Trophoblast cell (in vitro differentiated cells and primary cell): ENCODE measurements at regions not wholly inside any gene's neighbourhood (a gene's known extent, or its start where the extent isn't known, plus 50 kb on each side); places are given as distances from the start of the nearest gene placed in this dataset.
A peak's percentile ranks its signal among the peaks of the same experiment; 100 is the strongest.

Experiments used
- DNase-seq, 2 donors: peaks; one replicate each; pipeline ENCODE4 v3.0.0-alpha.2; 2016
- H2AFZ ChIP-seq: 2 replicates; pipeline ENCODE4 v1.6.1; 2013; ENCODE audit warnings: low read length, moderate library complexity, mild to moderate bottlenecking; ENCODE audit not compliant: insufficient read depth, poor library complexity
- H2AK5ac ChIP-seq: 2 replicates; pipeline ENCODE4 v1.6.1; 2013; ENCODE audit warnings: mild to moderate bottlenecking, low read length
- H2BK120ac ChIP-seq: 2 replicates; pipeline ENCODE4 v1.6.1; 2013; ENCODE audit warnings: low read length, mild to moderate bottlenecking, moderate library complexity; ENCODE audit not compliant: insufficient read depth, poor library complexity
- H2BK12ac ChIP-seq: 2 replicates; pipeline ENCODE4 v1.6.1; 2013; ENCODE audit warnings: mild to moderate bottlenecking, low read length, moderate library complexity
- H2BK5ac ChIP-seq: 2 replicates; pipeline ENCODE4 v1.6.1; 2013; ENCODE audit warnings: low read length, low read depth, moderate library complexity, mild to moderate bottlenecking; ENCODE audit not compliant: poor library complexity
- H3K14ac ChIP-seq: 2 replicates; pipeline ENCODE4 v1.6.1; 2013; ENCODE audit warnings: mild to moderate bottlenecking, low read length
- H3K18ac ChIP-seq: 2 replicates; pipeline ENCODE4 v1.6.1; 2013; ENCODE audit warnings: mild to moderate bottlenecking, low read length
- H3K23ac ChIP-seq: 2 replicates; pipeline ENCODE4 v1.6.1; 2013; ENCODE audit warnings: low read length
- H3K27ac ChIP-seq: 2 replicates; pipeline ENCODE4 v1.5.1; 2013; ENCODE audit warnings: low read depth, mild to moderate bottlenecking, inconsistent platforms, low read length, moderate library complexity
- H3K27me3 ChIP-seq: 2 replicates; pipeline ENCODE4 v1.6.1; 2013; ENCODE audit warnings: inconsistent platforms, mild to moderate bottlenecking, low read length, moderate library complexity; ENCODE audit not compliant: insufficient read depth
- H3K36me3 ChIP-seq, 2 experiments: 1 replicate in 1 of 2; 2 replicates in 1 of 2; pipeline ENCODE4 v1.6.1; 2013; ENCODE audit warnings: low read length in 2 of 2, mild to moderate bottlenecking in 2 of 2, moderate library complexity in 1 of 2; ENCODE audit not compliant: insufficient read depth in 2 of 2, control insufficient read depth in 1 of 2
- H3K4ac ChIP-seq: 2 replicates; pipeline ENCODE4 v1.6.1; 2013; ENCODE audit warnings: low read depth, mild to moderate bottlenecking, low read length, moderate library complexity
- H3K4me1 ChIP-seq, 2 experiments: 1 replicate in 1 of 2; 2 replicates in 1 of 2; pipeline ENCODE4 v1.6.1; 2013; ENCODE audit warnings: low read length in 2 of 2, mild to moderate bottlenecking in 2 of 2, moderate library complexity in 1 of 2; ENCODE audit not compliant: insufficient read depth in 2 of 2, control insufficient read depth in 1 of 2
- H3K4me2 ChIP-seq: 2 replicates; pipeline ENCODE4 v1.6.1; 2013; ENCODE audit warnings: inconsistent platforms, mild to moderate bottlenecking, low read length, moderate library complexity
- H3K4me3 ChIP-seq: 2 replicates; pipeline ENCODE4 v1.5.1; 2013; ENCODE audit warnings: mild to moderate bottlenecking, low read depth, low read length, inconsistent platforms
- H3K79me1 ChIP-seq: one replicate; pipeline ENCODE4 v1.6.1; 2013; ENCODE audit warnings: low read length
- H3K79me2 ChIP-seq: 2 replicates; pipeline ENCODE4 v1.6.1; 2013; ENCODE audit warnings: low read length, mild to moderate bottlenecking; ENCODE audit not compliant: control insufficient read depth, insufficient read depth, poor library complexity
- H3K9ac ChIP-seq: 2 replicates; pipeline ENCODE4 v1.6.1; 2013; ENCODE audit warnings: mild to moderate bottlenecking, low read length
- H3K9me3 ChIP-seq: 2 replicates; pipeline ENCODE4 v1.6.1; 2013; ENCODE audit warnings: low read depth, mild to moderate bottlenecking, control low read depth, inconsistent platforms, low read length; ENCODE audit not compliant: insufficient read depth
- H4K12ac ChIP-seq: 2 replicates; pipeline ENCODE4 v1.6.1; 2013; ENCODE audit warnings: low read depth, mild to moderate bottlenecking, low read length, moderate library complexity
- H4K8ac ChIP-seq: 2 replicates; pipeline ENCODE4 v1.6.1; 2013; ENCODE audit warnings: low read depth, mild to moderate bottlenecking, low read length, moderate library complexity
- H4K91ac ChIP-seq: one replicate; pipeline ENCODE4 v1.6.1; 2013; ENCODE audit warnings: low read depth, mild to moderate bottlenecking, low read length, moderate library complexity
- WGBS: extraction: QIAGEN DNeasy Blood & Tissue Kit; methylation state at CpG from one replicate; pipeline ENCODE4 v1.1.7; 2013; ENCODE audit warnings: missing lambda C conversion rate; ENCODE audit not compliant: insufficient read length, insufficient coverage; ENCODE audit errors: extremely low coverage; 5-methylcytosine and 5-hydroxymethylcytosine counted together

DNA sequence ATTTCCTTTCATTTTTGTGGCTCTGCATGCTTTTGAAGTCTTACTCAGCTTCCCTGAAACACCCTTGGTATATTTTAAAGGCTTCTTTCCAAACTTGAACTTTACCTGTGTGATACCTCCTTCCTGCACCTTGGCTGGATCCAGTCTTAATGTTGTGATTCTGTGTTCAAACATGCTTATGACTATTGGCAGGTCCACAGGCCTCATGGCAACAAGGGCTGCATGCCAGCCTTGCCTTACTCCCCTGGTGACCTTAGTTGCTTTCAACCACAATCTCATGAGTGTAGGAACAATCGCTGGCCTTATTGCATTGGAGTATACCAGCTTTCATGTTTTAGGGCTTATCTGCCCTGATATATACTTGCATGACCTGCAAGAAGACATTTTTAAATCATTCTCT, 238.7 kb downstream of the KIF20B start:
- no peaks in the 10 kb centered on the region for H3K27me3 ChIP-seq
- H4K12ac ChIP-seq: no peak overlapping the region
- H4K91ac ChIP-seq: no peak overlapping the region
- H2BK5ac ChIP-seq: no peak overlapping the region
- no peak overlapping the region for H3K9ac ChIP-seq
- no peaks in the 10 kb centered on the region for H3K79me2 ChIP-seq
- no peak overlapping the region for H3K18ac ChIP-seq
- H3K4me1 ChIP-seq: no peaks in the 10 kb centered on the region
- H3K4me2 ChIP-seq: no peak overlapping the region
- no peak overlapping the region for H2BK12ac ChIP-seq
- H3K14ac ChIP-seq: no peak overlapping the region
- no CpG with 5 or more reads among the region's 1 CpG for WGBS
- no peak overlapping the region for H3K27ac ChIP-seq
- H3K9me3 ChIP-seq: peaks cover 2% of the 10 kb centered on the region
- no peak overlapping the region for H2AFZ ChIP-seq
- H4K8ac ChIP-seq: no peak overlapping the region
- no peaks in the 10 kb centered on the region for H3K79me1 ChIP-seq
- H3K4ac ChIP-seq: no peak overlapping the region
- H3K23ac ChIP-seq: no peak overlapping the region
- no peak overlapping the region for H2AK5ac ChIP-seq
- no peak overlapping the region for H3K4me3 ChIP-seq
- H2BK120ac ChIP-seq: no peak overlapping the region
- peaks cover 0 to 2% of the 10 kb centered on the region in 2 experiments for H3K36me3 ChIP-seq
- DNase-seq: no peak

DNA sequence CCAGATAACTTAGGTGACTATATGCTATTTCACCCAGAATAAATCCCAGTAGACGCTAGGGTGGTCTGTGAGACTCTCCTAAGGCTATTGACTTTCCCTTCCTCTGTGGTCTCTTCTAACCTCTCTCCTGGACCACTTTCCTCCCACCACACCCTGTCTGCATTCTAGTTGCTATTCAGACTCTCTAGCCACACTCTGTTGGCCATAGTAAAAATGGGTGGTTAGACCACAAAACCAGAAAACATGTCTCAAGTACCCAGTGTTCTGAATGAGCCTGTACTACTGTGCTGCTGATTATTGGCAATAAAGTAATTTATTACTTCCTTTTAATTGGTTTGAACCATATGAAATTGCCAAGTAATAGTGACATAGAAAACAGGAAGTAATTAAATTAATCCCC, 240.8 kb downstream of the KIF20B start:
- Histone ChIP-seq H3K4me3 (no peak overlapping the region), H3K4ac (no peak overlapping the region), H3K4me2 (no peak overlapping the region), H2BK12ac (no peak overlapping the region), H2AK5ac (no peak overlapping the region), H3K9ac (no peak overlapping the region), H3K79me2 (no peaks in the 10 kb centered on the region), H3K27me3 (no peaks in the 10 kb centered on the region), H4K8ac (no peak overlapping the region), H4K12ac (no peak overlapping the region), H3K79me1 (no peaks in the 10 kb centered on the region), H2BK5ac (no peak overlapping the region), H3K23ac (no peak overlapping the region), H3K14ac (no peak overlapping the region), H3K9me3 (peaks cover 2% of the 10 kb centered on the region), H3K4me1 (no peaks in the 10 kb centered on the region), H2BK120ac (no peak overlapping the region), H4K91ac (no peak overlapping the region), H3K27ac (no peak overlapping the region), H2AFZ (no peak overlapping the region), H3K18ac (no peak overlapping the region), H3K36me3 (peaks cover 0 to under 1% of the 10 kb centered on the region in 2 experiments)
- no CpG with 5 or more reads among the region's 1 CpG for WGBS
- DNase-seq: no peak

DNA sequence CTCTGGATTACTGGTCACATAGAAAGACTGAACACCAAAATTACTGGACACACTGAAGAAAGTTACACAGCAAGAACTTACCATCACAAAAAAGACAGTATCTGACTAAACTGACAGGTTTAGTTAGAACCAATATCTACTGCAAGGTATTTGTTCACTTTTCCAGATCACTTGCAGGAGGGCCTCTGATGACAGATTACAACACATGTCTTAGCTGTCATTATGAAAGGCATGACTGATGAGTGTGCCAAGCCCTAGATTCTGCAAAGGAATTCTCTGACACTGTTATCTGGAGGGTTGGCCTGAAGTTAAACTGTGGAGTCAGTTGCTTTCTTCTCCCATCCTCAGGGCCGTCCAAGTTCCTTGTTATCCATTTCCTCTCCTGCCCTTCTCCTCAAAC, 242.7 kb downstream of the KIF20B start:
- H4K12ac ChIP-seq: no peak overlapping the region
- no peak overlapping the region for H3K18ac ChIP-seq
- DNase-seq: peak; percentile 8 to 49
- H3K9ac ChIP-seq: no peak overlapping the region
- no peak overlapping the region for H2BK12ac ChIP-seq
- H4K8ac ChIP-seq: no peak overlapping the region
- no peak overlapping the region for H3K27ac ChIP-seq
- no peaks in the 10 kb centered on the region for H3K79me1 ChIP-seq
- no peak overlapping the region for H2AK5ac ChIP-seq
- no peak overlapping the region for H3K4me2 ChIP-seq
- no peak overlapping the region for H2AFZ ChIP-seq
- no peaks in the 10 kb centered on the region for H3K4me1 ChIP-seq
- no peaks in the 10 kb centered on the region for H3K79me2 ChIP-seq
- no peaks in the 10 kb centered on the region for H3K27me3 ChIP-seq
- H2BK120ac ChIP-seq: no peak overlapping the region
- H3K4me3 ChIP-seq: no peak overlapping the region
- no peak overlapping the region for H3K4ac ChIP-seq
- no peak overlapping the region for H3K14ac ChIP-seq
- no peaks in the 10 kb centered on the region for H3K36me3 ChIP-seq
- no peak overlapping the region for H2BK5ac ChIP-seq
- WGBS: no CpG with 5 or more reads among the region's 1 CpG
- no peaks in the 10 kb centered on the region for H3K9me3 ChIP-seq
- H4K91ac ChIP-seq: no peak overlapping the region
- no peak overlapping the region for H3K23ac ChIP-seq

- DNase-seq: no peak
- H3K4me1 ChIP-seq: no peaks in the 10 kb centered on the region
- H2AK5ac ChIP-seq: no peak overlapping the region
- H3K4ac ChIP-seq: no peak overlapping the region
- H3K23ac ChIP-seq: no peak overlapping the region
- no peak overlapping the region for H2BK120ac ChIP-seq
- no peak overlapping the region for H4K12ac ChIP-seq
- H3K79me2 ChIP-seq: no peaks in the 10 kb centered on the region
- H2AFZ ChIP-seq: no peak overlapping the region
- H3K4me3 ChIP-seq: no peak overlapping the region
- H3K14ac ChIP-seq: no peak overlapping the region
- H3K36me3 ChIP-seq: no peaks in the 10 kb centered on the region
- no peaks in the 10 kb centered on the region for H3K79me1 ChIP-seq
- H4K91ac ChIP-seq: no peak overlapping the region
- H4K8ac ChIP-seq: no peak overlapping the region
- H2BK5ac ChIP-seq: no peak overlapping the region
- no peak overlapping the region for H3K18ac ChIP-seq
- H3K27me3 ChIP-seq: no peaks in the 10 kb centered on the region
- peaks cover 2% of the 10 kb centered on the region for H3K9me3 ChIP-seq
- H3K27ac ChIP-seq: no peak overlapping the region
- H2BK12ac ChIP-seq: no peak overlapping the region
- no peak overlapping the region for H3K9ac ChIP-seq
- WGBS: no CpG with 5 or more reads among the region's 3 CpGs
- H3K4me2 ChIP-seq: no peak overlapping the region
Observed at GRCh38 chr10:89946106-89946505, 244.7 kb downstream of the KIF20B start.
